GM19328 (cell line): ENCODE measurements at regions not wholly inside any gene's neighbourhood (a gene's known extent, or its start where the extent isn't known, plus 50 kb on each side); places are given as distances from the start of the nearest gene placed in this dataset.

Experiments
- ATAC-seq: cut with Tn5 transposase; IDR thresholded peaks from one replicate; pipeline ENCODE4 v1.9.1; 2021; ENCODE audit warnings: mild to moderate bottlenecking, moderate library complexity; ENCODE audit not compliant: unreplicated experiment

- no peak for ATAC-seq
Observed at GRCh38 chr4:166259081-166259480, 386.0 kb downstream of the TLL1 start.

GRCh38 chr4:166274136-166274761, 401.2 kb downstream of the TLL1 start:
- ATAC-seq = no peak

- no peak for ATAC-seq
Observed at GRCh38 chr4:166274775-166275174, 401.7 kb downstream of the TLL1 start.

DNA sequence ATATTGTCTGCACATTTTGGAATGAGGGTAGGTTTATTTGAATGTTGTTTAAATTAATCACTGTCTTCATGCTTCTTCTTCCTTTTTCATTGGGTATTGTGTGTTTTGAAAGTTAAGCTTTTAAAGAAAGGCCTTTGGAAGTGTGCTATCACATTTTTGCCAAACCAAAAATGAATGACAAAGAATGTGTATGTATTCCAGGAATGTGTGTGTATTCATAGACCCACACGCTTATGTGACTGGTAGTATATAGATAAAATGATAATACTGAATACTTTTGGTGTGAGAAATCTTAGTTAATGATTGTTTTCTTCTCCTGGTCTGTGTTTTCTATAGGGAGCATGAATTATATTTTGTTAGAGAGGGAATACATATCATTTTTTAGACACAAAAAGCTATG, 404.4 kb downstream of the TLL1 start:
- ATAC-seq = no peak

DNA sequence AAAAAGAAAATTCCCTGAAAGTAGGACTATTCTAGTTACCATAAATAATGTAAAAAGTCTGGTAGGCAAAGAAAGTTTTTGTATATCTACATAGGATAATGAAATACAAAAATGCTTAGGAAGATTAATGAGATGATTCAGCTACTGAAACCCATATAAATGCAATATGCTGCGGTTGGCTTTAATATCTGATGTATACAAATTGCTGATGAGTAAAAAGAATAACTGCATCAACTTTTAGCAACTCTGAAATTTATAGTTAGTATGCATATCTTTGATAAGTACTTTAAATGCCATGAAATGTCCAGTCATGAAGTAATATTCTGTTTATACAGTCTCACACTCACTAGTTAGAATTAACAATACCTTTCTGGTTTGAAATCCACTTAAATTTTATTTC, 404.8 kb downstream of the TLL1 start:
- ATAC-seq = no peak

DNA sequence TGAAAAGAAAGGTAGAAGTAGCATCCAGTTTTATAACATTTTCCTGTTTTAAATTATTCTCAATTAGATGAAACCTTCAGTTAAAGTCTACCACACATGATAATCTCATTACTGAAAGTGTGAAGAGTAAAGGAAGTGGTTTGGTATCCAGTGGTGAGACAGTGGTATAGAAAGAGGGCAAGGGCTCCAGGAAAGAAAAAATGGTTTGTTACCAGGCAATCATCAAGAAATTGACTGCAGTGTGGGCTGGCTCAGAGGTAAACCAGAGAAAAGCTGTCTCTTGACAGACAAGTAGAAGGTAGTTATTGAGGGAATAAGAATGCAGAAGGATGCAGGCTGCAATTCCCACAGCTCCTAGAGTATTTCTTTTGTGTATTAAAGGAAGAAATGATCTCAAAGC, 406.2 kb downstream of the TLL1 start:
- no peak for ATAC-seq

GRCh38 chr4:166280642-166281041, 407.6 kb downstream of the TLL1 start:
- ATAC-seq = no peak

DNA sequence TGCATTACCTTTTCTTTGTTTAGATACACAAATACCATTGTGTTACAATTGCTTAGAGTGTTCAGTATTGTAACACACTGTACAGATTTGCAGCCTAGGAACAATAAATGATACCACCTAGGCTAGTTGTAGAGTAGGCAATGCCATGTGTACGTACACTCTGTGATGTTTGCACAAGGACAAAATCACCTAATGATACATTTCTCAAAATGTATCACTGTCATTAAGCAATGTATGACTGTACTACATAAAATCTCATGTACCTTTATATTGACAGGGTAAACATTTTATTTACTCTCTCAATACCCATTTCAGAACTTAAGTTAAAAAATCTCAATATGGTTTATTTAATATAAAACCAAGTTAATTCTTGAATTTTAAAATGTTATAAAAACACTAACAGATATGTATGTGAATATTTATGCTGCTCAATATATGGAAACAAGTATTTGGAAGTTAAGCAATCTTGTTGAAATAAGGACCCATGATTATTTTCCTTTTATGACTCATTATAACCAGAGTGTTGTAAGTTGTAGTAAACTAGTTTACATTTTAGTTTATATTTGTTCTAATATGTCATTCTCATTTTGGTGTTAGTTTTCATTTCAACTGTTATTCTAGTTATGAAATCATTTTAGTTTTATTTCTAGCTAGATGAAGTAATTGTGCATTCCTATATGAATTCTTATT, 409.2 kb downstream of the TLL1 start:
- no peak for ATAC-seq

- ATAC-seq = no peak
Observed at GRCh38 chr4:166284221-166284620, 411.2 kb downstream of the TLL1 start.

DNA sequence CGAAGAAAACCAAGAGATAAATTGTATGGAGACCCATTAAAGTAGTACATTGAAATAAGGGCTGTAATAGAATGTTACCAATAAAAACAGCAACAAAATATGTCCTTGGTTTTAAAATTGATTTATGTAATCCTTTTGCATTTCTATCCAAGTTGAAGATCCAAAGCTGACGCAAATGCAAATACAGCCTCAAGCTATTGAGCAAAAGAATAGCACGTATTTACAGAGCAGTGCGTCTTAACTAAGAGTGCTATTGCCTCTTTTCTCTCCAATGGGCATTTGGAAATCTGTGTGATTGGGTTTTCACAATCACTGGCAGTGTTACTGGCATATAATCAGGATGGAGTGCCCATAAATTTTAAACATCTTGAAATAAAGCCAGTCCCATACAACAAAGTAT, 417.4 kb downstream of the TLL1 start:
- no peak for ATAC-seq

DNA sequence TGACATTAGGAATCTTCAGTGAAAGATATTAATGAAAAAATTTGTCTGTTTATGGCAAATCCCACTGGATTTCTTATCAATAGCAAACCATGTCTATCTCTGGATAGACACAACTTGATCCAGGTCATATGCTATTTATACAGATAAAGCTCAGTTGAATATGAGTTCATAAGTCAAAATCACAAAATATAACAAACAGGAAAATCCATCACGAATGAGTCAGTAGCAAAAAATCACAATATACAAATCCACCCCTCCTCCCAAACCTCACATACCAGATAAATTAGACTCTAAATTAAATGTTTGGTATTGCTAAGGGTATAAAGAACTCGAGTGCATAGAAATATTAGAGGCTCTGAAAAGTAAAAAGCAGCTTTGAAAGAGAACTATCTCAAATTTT, 420.5 kb downstream of the TLL1 start:
- ATAC-seq = no peak

- no peak for ATAC-seq
Observed at GRCh38 chr4:166301266-166301665, 428.2 kb downstream of the TLL1 start.

DNA sequence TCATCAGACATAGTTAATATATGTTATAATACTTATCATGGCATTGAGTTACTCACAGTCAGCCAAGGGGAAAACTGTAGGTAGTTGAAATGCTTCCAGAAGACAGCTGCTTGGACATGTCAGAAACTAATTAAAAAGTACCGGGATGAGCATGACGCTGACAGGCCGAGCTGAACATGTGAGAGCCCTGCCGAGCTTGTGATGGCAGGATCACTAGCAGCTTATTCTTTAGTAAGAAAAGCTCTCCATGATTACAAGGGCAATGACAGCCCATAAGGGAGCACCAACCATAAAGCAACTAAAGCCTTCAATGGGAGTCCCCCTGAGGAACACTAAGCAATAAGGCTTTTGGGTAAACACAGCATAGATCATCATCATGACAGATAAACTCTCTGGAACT, 435.6 kb downstream of the TLL1 start:
- no peak for ATAC-seq

DNA sequence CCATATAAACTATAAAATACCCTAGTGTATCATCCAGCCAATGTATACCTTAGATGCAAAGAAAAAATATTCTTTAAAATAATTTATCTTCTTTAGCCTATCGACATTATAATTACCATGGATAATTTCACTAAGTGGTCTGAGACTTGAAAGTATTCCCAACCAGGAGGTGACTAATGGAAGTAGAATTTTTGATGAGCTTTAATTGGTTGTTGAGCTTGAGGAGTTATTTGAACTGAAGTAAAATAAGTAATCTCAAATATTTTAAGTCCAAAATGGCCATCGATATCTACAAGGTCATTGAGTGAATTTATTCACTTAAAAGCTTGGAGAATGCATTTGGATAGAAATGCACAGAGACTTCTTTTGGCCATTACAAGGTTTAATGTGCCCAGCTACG, 436.2 kb downstream of the TLL1 start:
- ATAC-seq = no peak

GRCh38 chr4:166311169-166311568, 438.1 kb downstream of the TLL1 start:
- ATAC-seq = no peak

DNA sequence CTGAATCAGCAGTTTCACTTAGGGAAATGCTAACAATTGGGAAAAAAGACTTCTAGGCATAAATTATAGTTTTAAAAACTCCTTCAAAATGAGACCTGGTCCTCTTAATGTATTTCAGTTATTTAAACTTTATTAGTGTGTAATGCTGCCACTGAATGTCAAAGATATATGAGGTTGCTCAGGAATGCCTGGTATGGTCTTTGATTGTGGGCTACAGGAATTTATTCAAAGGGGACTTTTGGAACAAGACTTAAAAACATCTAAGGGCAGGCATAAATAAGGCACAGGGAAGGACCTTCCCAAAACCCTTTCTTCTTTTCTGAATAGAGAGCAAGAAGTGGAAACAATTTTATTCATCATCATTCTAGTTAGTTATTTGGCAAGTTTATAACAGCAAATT, 439.1 kb downstream of the TLL1 start:
- no peak for ATAC-seq

DNA sequence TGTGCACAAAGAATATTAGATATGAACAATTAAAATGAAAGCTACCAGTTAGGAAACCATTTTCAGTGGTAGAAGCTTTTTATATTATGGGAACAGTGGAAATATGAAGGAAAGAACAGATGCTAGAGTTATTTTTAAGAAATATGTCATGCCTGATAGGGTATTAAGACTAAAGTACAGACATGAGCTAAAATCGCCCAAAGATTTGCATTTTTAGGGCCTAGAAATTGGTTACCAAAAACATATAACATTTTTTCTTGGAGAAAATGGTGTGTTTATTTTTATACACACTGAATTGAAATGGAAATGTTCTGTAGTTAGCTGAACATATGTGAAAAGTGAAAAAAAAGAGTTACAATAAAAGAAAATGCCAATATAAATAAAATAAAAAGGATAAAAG, 441.9 kb downstream of the TLL1 start:
- ATAC-seq = no peak

- no peak for ATAC-seq
Observed at GRCh38 chr4:166315721-166316467, 442.9 kb downstream of the TLL1 start.

GRCh38 chr4:166318810-166319525, 445.9 kb downstream of the TLL1 start:
- no peak for ATAC-seq

DNA sequence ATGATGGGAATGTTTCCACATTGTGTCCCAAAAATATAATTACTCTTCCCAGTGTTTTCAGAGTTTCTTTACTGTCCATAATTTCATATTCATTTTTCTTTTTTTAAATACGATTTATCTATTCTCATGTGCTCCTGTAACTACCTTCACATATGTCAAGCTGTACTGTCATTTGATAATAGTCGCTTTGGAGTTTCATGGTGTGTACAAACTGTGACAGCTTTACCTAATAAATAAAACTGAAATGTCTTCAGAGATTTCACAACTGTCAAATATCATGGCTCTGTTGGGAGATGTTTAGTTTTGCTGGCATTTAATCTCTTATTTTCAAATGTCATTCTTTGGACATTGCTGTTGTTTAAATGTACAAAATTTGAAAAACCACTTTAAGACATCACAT, 450.2 kb downstream of the TLL1 start:
- ATAC-seq = no peak

GRCh38 chr4:166324321-166324720, 451.3 kb downstream of the TLL1 start:
- ATAC-seq = no peak
